HUES6 (cell line): ENCODE measurements at regions not wholly inside any gene's neighbourhood (a gene's known extent, or its start where the extent isn't known, plus 50 kb on each side); places are given as distances from the start of the nearest gene placed in this dataset.
"Not testable (repeated sequence)": the region's sequence is repeated elsewhere in the genome, so short reads cannot be mapped to it uniquely, and the experiment has no call there.

Experiments used
- H3K27ac ChIP-seq: 2 replicates; pipeline ENCODE4 v1.7.0; 2013; ENCODE audit warnings: low read depth, mild to moderate bottlenecking, low read length, inconsistent platforms
- H3K27me3 ChIP-seq: 2 replicates; pipeline ENCODE4 v1.6.1; 2013; ENCODE audit warnings: low read length; ENCODE audit not compliant: control insufficient read depth, insufficient read depth
- H3K36me3 ChIP-seq: 2 replicates; pipeline ENCODE4 v1.6.1; 2013; ENCODE audit warnings: low read length; ENCODE audit not compliant: control insufficient read depth, insufficient read depth
- H3K4me1 ChIP-seq: 2 replicates; pipeline ENCODE4 v1.6.1; 2013; ENCODE audit warnings: low read length; ENCODE audit not compliant: control insufficient read depth, insufficient read depth
- H3K4me3 ChIP-seq: 2 replicates; pipeline ENCODE4 v1.5.1; 2013; ENCODE audit warnings: low read depth, low read length
- H3K9ac ChIP-seq: one replicate; pipeline ENCODE4 v1.6.1; 2013; ENCODE audit warnings: mild to moderate bottlenecking, low read length
- H3K9me3 ChIP-seq: 2 replicates; pipeline ENCODE4 v1.6.1; 2013; ENCODE audit warnings: low read depth, low read length; ENCODE audit not compliant: control insufficient read depth, insufficient read depth

DNA sequence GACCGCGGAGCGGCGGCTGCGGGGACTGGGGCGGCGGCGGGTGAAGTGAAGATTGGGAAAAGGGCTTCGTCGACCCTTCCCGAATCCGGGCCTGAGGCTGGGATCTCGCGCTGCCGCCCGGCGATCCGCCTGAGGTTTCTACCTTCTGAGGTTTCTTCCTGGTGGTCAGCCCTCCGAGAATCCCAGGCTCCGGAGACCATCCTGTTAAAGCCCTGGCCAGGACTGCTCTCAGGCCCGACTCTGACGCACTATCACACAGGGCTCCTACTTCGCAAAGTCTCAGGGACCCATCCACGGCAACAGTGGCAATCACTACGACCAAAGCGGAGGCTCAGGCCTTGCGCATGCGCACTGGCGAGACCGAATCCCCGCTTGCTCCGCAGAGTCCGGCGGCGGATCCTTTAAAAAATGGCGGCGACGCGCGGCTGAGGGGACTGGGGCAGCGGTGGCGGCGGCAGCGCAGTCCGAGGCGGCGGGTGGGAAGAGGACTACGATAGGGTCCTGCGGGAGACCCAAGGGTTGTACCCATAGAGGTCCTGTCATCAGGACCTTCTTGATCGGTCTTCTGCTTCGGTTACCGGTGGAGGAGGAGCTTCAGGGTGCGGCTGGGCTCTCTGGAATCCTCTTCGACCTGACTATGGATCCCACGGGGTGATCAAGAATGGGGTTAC lies 157.2 kb upstream of the ZNF337 start:
- H3K9ac ChIP-seq, H3K4me1 ChIP-seq, H3K9me3 ChIP-seq, H3K27ac ChIP-seq, H3K36me3 ChIP-seq, H3K4me3 ChIP-seq: not testable (repeated sequence)
- peaks cover 32% of the 10 kb centered on the region for H3K27me3 ChIP-seq

DNA sequence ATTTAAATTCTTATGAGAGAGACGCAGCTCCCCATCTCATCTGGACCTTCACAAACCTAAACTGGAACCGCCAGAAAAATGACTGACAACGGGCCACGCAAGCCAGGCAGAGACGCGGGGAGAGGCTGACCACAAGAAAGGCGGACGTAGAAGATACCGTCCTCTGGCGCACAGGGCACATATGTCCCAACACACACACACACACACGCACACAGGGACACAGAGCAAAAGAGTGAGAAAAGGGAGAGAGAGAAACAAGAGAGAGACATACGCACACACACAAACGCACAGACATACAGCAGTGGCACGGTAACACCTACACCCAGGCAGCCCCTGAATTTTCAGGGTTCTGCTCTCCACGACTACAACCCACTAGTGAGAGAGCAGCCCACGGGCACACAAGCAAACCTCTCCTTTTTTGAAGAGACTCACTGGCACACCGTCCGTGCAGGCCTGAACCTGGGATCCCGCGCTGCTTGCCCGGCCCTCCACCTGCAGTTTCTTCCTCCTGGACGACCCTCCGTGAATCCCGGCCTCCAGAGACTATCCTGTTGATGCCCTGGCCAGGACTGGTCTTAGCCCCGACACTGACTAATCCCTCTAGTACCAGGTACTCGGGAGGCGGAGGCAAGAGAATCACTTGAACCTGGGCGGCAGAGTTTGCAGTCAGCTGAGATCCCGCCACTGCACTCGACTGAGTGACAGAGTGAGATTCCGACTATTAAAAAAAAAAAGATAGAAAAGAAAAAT lies 156.5 kb upstream of the ZNF337 start:
- H3K27ac ChIP-seq, H3K4me1 ChIP-seq, H3K36me3 ChIP-seq, H3K9ac ChIP-seq, H3K4me3 ChIP-seq, H3K9me3 ChIP-seq: not testable (repeated sequence)
- H3K27me3 ChIP-seq = peaks cover 25% of the 10 kb centered on the region

DNA sequence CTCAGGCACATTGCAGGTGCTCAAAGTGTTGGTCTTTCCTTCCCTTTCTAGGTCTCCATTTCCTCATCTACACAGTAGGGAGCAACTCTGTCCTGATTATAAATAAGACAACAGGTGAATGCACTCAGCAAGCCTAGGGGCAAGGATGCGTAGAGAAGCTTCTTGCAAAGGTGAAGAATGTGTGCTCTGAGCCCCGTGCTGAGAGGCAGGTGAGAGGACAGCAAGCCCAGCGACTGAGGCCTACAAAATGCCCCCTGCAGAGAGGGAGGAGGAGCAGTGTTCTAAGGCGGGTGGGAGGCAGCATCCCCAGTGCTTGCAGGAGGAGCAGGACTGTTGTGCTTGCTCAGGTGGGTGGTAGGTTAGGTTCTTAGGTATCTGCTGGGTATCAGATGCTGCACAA lies 153.5 kb upstream of the ZNF337 start:
- H3K27ac ChIP-seq, H3K4me3 ChIP-seq, H3K4me1 ChIP-seq, H3K9me3 ChIP-seq, H3K36me3 ChIP-seq, H3K27me3 ChIP-seq, H3K9ac ChIP-seq: not testable (repeated sequence)

DNA sequence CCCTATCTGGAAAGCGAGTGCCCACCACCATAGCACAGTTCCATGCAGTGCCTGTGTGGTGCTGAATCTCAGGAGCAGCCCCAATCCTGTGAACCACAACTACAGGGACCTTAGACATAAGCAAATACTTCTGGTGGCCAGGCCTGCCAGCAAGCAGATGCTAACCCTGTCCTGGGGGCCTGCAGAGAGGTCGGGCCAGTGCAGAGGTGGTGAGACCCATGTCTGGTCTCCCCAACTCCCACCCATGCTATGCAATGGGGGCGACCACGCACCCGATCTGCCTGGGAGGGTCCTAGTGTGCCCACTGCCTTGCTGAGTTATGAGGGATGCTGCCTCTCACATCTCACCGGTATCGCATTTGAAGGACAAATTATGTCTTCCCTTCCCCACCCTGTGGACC lies 151.6 kb upstream of the ZNF337 start:
- Histone ChIP-seq H3K9me3 (no peaks in the 10 kb centered on the region), H3K4me3 (no peak overlapping the region), H3K36me3 (no peaks in the 10 kb centered on the region), H3K9ac (no peak overlapping the region), H3K4me1 (peaks cover 4% of the 10 kb centered on the region; the same call in 1 of the 2 replicates), H3K27ac (no peak overlapping the region), H3K27me3 (no peaks in the 10 kb centered on the region; the same call in none of the 2 replicates)

DNA sequence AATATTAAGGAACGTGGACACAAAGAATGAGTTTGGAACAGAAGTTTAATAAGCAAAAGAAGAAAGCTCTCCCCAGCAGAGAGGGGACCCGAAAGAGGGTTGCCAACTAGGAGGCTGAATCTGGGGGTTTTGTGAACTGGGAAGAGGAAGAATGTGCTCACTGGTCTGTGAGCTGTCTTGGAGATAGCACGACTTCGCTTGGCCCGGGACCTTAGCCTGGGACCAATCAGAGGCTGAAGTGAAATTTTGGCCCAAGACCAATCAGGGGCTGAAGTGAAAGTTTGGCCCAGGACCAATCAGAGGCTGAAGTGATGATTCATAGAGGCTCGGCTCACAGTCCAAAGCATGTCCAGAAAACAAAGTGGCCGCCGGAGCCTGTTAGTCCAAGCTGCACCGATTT lies 148.0 kb upstream of the ZNF337 start:
- not testable (repeated sequence) for H3K27me3 ChIP-seq, H3K9ac ChIP-seq, H3K9me3 ChIP-seq, H3K4me1 ChIP-seq, H3K4me3 ChIP-seq, H3K36me3 ChIP-seq, H3K27ac ChIP-seq

DNA sequence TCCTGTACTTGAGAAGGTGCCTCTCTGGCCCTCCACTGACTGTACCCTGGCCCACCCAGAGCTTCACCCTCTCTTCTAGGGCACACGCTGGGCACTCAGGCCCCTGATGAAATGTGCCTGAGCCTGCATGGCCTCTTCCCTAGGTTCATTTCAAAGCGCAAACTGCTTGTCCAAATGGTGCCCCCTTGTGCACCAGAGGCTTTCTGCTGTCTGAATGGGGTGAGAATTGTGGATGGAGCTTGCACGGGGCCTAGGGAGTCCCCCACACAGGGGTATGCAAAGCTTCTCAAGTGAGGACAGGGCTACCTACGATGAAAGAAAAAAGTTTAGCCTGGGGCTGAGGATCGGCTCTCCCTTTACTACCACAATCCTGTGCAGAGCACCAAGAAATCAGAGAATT lies 116.9 kb upstream of the ZNF337 start:
- not testable (repeated sequence) for H3K4me3 ChIP-seq, H3K27me3 ChIP-seq, H3K9ac ChIP-seq, H3K36me3 ChIP-seq, H3K4me1 ChIP-seq, H3K27ac ChIP-seq, H3K9me3 ChIP-seq

DNA sequence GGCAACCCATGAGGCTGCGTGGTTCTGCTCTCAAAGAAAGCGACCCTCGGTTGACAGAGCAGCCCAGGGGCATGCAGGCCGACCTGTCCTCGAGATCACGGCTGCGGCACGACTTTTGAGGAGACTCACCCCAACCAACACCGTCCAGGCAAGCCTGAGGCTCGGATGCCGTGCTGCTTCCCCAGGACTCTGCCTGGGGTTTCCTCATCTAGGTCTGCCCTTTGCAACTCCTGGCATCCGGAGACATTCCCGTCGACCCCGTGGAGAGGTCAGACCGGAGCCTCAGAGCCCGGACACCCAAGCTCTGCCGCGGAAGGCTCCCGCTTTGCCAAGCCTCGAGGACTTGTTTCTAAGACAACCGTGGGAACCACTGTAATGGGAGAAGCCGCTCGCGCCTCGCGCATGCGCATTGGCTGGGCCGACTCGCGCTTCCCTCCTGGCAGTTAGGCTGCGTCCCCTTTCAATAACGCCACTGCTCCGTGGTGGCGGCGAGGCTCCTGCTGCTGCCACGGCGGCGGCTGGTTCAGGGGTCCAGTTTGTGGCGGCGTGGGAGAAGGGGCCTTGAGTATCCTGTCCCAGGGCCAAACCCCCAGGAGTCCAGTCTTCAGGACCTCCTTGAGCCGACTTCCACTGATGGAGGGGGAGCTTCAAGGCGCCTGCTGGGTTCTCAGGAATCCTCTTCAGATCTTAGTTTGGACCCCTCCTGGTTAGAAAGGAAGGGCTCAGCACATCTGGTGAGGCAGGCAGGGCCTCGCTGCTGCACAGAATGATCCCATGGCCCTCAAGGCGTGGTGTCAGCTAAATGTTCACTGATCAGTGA lies 101.7 kb upstream of the ZNF337 start:
- H3K4me1 ChIP-seq, H3K9ac ChIP-seq, H3K4me3 ChIP-seq, H3K27me3 ChIP-seq, H3K27ac ChIP-seq, H3K36me3 ChIP-seq, H3K9me3 ChIP-seq: not testable (repeated sequence)

DNA sequence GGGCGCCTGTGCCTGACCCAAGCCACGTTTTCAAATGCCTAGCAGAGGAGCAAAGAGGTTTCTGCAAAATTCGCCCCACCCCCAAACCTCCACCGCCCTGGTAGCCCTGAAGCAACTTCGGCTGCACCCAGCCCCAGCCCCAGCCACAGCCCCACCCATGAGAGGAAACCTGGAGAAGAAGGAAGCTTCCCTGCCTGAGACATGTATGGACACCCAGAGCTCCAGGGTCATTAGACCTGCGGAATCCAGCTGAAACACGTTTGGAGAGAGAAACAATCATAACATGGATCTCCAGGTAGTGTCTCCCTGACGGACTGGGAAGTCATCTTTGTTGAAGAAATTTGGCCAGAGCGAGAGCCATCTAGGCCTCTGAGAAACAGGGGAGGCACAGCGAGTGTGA lies 100.4 kb upstream of the ZNF337 start:
- H3K9me3 ChIP-seq, H3K9ac ChIP-seq, H3K27me3 ChIP-seq, H3K4me3 ChIP-seq, H3K27ac ChIP-seq, H3K4me1 ChIP-seq, H3K36me3 ChIP-seq: not testable (repeated sequence)

DNA sequence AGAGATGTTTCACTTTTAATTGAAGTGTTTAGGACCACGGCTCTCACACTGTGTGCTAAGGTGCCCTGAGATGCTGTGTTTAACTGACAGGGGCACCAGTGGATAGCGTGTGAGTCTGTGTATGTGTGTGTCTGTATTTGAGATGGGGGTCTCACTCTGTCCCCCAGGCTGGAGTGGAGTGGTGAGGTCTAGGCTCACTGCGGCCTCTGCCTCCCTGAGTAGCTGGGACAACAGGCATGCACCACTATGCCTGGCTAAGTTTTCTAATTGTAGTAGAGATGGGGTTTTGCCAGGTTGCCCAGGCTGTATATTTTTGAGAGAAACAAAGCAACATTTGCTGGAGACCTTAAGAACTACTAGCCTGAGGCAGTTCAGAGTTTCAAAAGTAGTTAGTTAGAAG lies 80.6 kb upstream of the ZNF337 start:
- not testable (repeated sequence) for H3K9me3 ChIP-seq, H3K4me1 ChIP-seq

DNA sequence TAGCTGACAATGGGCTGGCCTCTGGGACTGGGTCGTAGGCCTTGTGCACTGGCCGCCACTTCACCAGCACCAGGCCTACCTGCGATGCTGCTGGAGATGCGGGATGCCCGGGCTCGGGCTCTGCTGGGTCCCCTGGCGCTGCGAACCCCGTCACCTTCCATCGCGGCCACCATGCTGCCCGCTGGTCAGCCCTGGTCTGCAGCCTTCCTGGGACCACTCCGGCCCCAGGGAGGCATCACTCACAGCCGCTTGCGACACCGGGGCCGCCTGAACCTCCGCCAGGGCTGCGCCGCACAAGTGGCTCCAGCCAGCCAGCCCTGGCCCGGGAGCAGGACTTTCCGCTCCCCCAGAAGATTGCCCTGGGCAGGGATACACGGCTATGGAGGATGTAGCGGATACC lies 78.1 kb upstream of the ZNF337 start:
- not testable (repeated sequence) for H3K27ac ChIP-seq, H3K27me3 ChIP-seq, H3K4me1 ChIP-seq, H3K36me3 ChIP-seq, H3K4me3 ChIP-seq, H3K9ac ChIP-seq, H3K9me3 ChIP-seq

More for the DNA sequence above, 80.6 kb upstream of the ZNF337 start:
- not testable (repeated sequence) for H3K27me3 ChIP-seq, H3K36me3 ChIP-seq, H3K27ac ChIP-seq, H3K4me3 ChIP-seq, H3K9ac ChIP-seq

DNA sequence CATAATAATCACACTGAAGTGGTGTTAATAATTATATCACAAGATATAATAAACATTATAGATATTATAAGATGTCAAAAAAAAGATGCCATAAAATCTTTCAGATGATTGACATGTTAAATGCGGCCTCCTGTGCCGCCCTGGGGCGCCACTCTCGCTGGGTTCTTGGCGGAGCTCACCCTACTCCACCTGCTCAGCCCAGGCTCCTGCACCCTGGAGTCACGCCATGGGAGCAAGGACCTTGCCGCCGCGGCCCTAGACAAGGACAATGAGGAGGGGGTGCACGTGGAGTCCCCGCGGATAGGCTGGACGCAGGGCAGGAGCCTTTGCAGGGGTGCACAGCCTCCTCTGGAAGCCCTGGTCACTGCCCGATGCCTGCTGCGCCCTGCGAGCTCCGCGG lies 77.5 kb upstream of the ZNF337 start:
- not testable (repeated sequence) for H3K4me3 ChIP-seq, H3K4me1 ChIP-seq, H3K27ac ChIP-seq, H3K36me3 ChIP-seq, H3K9me3 ChIP-seq, H3K27me3 ChIP-seq, H3K9ac ChIP-seq
